ENCODE measurements at regions not wholly inside any gene's neighbourhood (a gene's known extent, or its start where the extent isn't known, plus 50 kb on each side); places are given as distances from the start of the nearest gene placed in this dataset.

DNA sequence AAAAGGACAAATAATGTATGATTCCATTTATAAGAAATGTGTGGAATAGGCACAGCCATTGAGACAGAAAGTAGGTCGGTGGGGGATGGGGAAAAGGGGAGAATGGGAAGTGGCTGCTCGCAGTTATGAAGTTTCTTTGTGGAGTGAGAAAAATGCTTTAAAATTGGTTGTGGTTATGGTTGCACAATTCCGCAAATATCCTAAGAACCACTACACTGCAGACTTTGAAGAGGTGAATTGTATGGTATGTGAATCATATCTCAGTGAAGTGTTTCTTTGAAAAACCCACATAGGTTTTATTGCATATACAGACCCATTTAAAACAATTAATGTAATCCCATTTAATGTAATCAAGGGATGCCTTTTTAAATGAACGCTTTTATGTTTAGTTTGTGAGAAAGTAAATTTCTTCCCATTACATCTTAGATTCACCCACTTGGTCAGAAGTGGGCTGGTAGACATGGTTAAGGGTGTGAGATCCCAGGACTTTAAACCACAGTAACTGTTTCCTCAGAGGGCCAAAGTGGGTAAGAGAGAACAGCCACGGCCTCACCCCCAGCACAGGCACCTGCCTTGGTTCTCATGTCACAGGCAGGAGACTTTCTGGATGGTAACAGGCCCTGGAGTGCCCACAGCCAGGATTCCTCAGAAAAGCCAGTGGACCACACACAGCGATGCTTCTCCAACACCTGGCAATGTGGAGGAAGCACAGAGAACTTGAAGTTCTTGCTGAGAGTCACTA lies 119.3 kb upstream of the GJB6 start:
- no peak for DNase-seq (ENCODE audit: low read depth in 4 of 4, low spot score in 2 of 4)

DNA sequence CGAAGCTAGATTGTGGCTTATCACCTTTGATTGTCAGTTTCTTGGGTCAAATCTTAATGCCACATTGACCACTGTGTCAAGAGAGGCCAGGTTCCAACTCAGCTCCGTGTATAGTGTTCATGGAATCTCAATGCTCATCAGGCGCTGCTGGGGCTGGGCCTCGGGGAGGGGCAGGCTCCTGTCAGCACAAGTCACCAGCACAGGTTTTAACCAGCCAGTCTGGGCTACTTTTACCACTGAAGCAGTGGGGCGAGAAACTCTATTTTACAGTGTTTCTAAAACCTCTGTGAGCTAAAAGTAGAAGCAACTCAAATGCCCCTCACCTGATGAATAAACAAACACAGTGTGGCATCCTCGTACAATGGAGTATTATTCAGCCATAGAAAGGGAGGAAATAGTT lies 118.7 kb upstream of the GJB6 start:
- no peak for DNase-seq (ENCODE audit: low read depth in 4 of 4, low spot score in 2 of 4)

DNA sequence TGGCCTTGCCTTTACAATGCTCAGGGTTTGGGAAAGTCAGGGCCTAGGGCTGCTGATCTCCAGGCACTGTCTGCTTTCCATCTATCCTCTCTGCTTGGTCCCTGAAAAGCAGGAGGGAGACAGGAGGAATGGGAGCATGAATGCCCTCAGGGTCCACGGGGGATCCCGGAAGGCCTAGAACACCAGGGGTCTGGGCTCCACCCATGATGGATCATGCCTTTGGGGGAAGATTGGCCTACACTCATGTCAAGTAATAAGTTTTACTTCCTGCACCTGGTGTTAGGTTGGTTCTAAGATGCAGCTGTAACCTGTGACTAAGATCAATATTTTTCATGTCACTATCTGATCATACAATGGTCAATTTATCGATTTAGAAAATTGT lies 118.3 kb upstream of the GJB6 start:
- no peak for DNase-seq (ENCODE audit: low read depth in 4 of 4, low spot score in 2 of 4)

DNA sequence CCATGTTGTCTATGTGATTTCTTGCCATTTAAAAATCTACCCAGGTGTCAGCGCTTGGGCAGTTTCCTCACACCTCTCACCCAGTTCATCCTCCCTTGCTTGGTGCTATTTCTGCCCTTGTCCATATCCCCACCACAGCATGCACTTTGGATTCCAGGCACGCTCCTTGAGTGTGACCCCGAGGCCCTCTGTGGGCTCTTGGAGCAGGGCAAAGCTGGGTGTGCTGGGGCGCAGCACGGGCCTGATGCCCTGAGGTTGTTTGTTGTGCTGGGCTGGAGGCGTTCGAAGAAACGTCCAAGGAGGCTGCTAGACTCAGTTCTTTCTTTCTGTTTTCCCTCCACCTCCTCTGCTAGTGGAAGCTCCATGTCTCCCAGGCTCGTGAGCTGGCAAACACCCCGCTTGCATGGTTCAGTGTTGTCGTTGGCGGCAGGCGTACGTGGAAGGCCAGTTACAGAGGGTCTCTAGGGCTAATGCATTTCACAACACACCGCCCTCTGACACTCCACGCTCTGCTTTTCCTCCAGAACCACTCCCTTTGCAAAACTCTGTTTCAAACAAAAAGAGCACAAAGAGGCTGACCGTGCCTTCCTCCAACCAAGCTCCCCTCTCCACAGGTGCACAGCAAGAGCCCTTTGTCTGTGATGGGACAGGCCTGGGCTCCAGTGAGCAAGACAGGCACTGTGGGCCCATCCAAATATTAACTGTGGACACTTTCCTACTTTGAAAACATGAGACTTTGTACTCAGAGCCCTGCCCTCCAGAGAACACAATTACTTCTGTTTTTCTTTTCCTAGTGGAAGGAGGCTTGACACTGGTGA lies 117.7 kb upstream of the GJB6 start:
- DNase-seq (ENCODE audit: low read depth in 4 of 4, low spot score in 2 of 4): no peak

DNA sequence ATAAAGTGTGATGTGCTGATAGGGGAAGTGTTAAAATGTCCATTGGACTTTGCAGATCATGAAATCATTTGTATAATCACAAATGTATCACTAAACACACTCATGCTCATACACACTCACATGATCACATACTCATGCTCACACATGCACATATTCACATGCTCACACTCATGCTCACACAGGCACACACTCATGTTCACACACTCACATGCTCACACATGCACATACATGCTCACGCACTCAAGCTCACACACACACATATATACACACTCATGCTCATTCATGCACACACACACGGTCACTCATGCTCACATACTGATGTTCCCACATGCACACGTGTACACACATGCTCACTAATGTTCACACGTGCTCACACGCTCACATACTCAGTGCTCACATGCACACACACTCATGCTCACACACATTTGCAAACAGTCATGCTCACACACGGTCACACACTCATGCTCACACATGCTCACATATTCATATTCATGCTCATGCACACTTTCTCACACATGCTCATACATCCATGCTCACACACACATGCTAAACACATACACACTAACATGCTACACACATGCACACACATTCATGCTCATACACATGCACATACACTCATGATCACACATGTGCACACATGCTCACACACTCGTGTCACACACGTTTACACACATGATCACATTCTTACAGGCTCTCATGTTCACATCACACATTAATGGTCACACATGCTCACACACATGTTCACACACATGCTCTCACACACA lies 116.7 kb upstream of the GJB6 start:
- DNase-seq (ENCODE audit: low read depth in 4 of 4, low spot score in 2 of 4): no peak

DNA sequence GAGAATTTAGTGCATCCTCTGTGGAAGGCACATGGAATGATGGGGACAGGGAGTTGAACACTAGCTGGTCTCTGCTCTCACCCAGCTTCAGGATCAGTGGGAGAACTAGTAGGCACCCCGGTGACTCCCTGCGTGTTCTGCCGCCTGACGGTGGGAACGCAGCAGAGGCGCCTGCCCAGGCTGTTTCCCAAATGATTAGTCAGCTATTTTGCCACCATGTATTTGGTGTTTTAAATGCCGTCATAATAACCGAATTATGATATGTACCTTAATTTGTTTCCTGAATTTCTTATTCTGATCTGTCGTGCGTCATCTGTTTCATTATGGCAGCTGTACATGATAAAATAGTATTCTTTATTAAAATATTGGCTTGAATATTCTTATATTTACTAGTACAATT lies 115.9 kb upstream of the GJB6 start:
- DNase-seq (ENCODE audit: low read depth in 4 of 4, low spot score in 2 of 4): no peak

DNA sequence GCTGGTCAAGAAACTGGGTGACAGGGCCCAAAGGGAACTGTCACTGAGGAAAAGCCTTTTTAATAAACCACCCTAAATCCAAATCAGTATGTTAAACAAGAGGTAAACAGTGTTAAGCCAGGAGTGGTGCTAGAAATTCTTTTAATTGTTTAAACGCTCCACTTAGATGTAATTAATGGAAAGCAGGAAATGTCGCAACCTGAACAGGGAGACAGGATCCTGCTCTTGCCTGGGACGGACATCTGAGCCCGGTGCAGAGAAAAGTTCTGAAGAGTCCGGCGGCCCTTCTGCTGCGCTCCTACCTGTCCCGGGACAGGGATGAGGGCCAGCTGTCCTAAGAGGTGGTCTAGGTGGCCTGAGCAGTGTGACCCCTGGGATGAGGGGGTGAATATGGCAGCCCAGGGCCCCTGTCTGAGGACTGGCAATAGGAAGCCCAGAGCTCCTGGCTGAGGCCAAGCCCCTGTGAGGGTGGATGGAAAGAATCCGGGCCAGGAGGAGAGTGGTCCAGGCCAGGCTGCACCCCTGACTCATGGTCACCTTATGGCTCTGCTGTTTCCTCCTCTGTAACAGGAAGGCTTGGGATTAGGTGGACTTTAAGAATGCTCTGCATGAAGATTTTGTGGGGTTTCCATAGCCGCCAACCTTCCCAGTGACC lies 112.8 kb upstream of the GJB6 start:
- DNase-seq (ENCODE audit: low read depth in 4 of 4, low spot score in 2 of 4): no peak

DNA sequence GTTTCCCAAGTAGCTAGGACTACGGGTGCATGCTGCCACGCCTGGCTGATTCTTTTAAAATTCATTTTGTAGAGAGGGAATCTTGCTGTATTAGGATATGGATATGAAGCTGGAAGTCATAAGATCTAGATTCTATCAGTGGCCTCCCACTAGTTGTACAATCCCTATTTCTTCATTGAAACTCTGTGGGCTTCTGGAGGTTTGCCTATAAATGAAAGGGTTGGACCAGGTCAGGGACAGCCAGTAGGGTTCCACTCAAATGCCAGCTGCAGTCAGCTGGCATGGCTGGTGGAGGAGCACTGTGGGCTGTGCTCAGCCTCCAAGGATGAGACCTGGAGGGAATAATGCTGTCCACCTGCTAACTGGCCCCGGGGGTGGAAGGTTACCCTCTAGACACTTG lies 110.2 kb upstream of the GJB6 start:
- no peak for DNase-seq (ENCODE audit: low read depth in 4 of 4, low spot score in 2 of 4)

DNA sequence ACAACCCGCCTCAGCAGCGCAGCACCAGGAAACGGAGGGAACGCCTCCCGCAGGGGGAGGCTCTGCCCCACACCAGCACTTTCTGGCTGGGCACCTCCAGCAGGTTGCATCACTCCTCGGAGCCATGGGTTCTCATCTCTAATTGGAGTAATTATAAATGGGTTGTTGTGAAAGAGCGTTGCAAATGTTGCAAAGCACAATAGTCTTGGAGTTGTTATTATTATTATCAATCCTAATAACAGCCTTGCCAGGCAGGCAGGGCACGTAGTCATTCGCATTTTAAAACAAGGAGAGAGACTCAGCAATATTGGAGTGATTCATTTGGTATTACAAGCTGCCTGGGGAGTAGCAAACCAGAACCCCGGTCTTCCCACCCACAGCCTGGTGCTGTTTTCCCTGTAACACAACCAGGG lies 108.6 kb upstream of the GJB6 start:
- DNase-seq (ENCODE audit: low read depth in 4 of 4, low spot score in 2 of 4): no peak

DNA sequence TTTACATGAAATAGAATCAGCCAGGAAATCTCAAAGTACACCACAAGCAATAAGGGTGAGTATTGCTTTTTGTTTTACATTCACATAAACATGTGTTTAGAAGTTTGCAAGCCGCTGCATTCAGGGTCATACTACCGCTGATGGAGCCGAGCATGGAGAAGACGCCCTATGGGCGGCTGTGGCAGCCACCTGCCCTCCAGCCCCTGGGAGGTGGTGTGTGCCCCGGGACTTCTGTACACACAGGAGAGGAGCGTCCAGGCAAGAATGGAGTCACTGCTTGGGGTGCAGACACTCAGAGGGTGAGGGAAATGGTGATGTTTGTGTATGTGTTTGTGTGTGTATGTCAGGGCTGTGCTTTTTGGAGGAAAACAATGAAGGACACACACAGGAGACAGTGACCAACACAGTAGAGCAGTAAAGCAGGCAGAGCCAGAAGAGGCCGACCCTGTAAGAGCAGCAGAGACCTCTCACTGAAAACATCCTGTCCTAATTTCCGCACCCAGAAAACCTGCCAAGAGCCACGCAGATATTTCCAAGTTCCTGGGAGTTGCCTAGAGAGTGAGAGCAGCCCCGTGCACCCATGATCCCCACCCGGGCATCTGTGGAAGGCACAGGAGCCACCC lies 108.1 kb upstream of the GJB6 start:
- no peak for DNase-seq (ENCODE audit: low read depth in 4 of 4, low spot score in 2 of 4)

DNA sequence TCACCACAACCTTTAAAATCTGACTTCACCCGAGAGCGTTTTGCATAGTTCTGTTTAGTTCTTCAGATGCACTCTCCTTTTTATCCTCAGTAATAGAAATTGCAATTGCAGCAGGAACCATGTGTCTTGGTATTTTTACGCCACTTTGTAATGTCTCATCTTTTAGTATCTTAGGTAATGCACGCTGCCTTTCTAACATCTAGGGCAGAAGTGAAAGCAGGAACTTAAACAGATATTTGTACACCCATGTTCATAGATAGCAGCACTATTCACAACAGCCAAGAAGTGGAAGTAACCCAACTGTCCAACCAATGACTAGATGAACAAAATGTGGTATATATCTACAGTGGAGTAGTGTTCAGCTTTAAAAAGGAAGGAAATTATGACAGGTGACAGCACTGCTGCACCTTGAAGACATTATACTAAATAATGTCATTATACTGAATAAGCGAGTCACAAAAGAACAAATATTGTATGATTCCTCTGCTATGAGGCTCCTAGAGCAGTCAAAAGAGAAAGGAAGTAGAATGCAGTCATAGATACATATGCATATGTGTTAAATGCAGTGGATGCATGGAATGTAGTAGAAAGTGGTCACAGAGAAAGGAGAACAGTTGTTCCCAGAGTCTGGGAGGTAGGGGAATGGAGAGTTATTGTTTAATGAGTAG lies 105.9 kb upstream of the GJB6 start:
- no peak for DNase-seq (ENCODE audit: low read depth in 4 of 4, low spot score in 2 of 4)

DNA sequence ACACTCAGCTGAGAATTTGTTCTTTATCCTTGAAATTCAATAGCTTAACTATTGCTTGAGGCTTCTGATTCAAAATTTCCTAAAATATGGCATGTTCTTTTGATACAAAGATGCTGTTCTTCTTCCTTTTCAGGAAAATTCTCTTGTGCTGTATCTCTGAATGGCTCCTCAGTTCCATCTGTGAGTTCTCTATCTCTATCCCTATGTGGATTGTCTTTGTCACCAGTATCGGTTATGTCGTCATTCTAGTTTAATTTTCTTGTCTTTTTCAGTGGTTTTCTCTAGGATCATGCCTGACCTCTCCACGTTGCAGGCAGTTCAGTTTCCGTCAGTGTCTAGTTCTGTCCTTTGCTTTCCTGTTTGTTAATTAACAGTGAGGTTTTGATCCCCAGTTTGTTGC lies 104.6 kb upstream of the GJB6 start:
- DNase-seq (ENCODE audit: low read depth in 4 of 4, low spot score in 2 of 4): no peak

DNA sequence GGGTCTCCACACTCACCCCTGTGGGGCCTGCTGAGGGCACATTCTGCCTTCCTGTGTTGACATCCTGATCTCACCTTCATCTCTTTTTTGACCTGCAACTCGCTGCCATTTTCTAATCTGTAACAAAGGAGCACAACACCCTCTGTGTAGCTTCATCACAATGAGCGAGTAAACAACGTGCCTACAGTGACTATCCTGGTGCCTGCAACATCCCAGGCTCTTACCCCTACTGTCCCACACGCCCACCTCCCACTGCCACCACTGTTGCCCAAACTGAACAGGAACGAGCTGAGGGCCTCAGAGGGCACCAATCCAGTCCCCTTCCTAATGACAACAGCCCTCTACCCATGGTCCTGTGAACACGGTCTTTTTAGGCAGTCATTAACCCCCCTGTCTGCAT lies 102.2 kb upstream of the GJB6 start:
- DNase-seq (ENCODE audit: low read depth in 4 of 4, low spot score in 2 of 4): no peak

DNA sequence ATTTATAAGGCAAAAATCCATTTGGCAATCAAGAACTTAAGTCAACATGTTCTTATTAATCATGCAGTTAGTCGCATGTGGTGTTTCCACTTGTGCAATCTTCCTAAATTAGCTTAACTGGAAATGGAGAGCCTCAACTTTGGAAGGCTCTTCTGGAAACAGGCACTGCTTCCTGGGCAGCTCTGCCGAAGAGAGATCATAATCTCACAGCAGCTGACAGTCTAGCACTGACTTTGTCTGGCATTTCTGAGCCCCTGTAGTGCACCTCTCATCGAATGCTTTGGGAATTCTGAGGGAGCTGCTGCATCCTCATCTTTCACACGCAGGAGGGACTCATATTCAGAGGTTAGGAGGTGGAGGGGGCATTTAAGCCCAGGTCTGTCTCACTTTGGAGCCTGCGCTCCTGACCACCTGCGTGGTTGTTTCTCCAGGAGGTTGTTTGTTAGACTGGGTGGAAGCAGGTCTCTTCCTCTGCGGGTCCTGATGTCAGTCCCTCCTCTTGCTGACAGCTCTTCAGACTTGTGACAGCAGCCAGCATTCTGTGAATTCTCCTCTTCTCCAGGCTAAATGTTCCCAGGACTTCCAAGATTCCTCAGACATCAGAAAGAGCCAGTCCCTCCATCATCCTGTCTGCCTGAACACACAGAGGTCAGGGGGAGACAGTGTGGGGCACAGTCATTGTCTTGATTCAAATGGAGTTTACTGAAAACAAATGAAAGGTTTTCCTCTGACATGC lies 100.4 kb upstream of the GJB6 start:
- no peak for DNase-seq (ENCODE audit: low read depth in 4 of 4, low spot score in 2 of 4)

DNA sequence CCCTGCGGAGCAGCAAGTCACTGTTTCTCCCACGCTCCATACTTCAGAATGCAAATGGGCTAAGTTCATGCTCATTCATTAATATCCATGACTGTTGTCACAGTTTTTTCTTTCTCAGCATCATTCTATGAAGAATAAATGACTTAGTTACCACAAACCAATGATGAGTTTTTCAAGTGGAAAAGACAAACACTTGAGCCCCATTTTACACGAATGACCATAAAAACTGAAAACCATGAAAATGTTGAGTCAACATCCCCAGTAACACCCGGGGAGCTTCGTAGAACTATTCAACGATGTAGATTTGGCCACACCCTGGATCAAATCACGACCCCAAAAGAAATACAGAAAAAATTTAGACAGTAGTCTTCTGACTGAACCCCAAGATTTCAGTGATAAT lies 99.8 kb upstream of the GJB6 start:
- no peak for DNase-seq (ENCODE audit: low read depth in 4 of 4, low spot score in 2 of 4)

DNA sequence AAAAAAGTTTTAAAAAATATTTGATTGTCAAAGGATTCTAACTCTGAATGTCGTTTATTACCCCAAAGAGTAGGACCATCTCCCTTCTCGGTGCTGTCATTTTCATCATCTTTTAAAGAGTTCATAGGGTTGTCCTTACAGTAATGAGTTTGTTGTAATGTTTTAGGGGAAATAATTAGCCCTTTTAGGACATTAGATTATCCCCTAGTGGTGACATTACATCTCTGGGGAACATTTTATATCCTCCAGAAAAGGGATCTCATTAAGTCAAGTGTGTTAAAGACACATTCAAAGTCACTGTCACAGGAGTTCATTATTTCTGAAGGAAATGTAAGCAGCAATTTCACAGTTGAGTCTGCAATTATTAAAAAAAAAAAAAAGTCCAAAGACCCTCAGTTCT lies 99.3 kb upstream of the GJB6 start:
- DNase-seq (ENCODE audit: low read depth in 4 of 4, low spot score in 2 of 4): no peak

DNA sequence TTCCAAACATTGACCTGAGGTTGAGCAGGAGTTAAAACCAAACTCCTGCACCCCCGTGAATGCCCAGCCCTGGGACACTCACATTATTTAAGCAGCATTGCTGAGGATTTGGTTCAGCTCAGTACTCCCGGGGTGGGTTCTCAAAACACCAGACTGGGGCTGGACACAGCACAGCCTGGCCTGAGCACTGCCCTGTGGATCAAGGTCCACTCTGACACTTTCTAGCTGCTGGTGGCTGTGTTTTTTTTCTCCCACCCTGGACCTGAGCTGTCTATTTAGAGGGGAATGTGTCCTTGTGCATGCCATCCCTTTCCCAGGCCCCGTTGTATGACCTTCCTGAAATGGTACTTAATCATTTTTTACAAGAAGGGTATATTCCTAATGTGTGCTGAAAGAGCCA lies 94.7 kb upstream of the GJB6 start:
- DNase-seq (ENCODE audit: low read depth in 4 of 4, low spot score in 2 of 4): no peak

DNA sequence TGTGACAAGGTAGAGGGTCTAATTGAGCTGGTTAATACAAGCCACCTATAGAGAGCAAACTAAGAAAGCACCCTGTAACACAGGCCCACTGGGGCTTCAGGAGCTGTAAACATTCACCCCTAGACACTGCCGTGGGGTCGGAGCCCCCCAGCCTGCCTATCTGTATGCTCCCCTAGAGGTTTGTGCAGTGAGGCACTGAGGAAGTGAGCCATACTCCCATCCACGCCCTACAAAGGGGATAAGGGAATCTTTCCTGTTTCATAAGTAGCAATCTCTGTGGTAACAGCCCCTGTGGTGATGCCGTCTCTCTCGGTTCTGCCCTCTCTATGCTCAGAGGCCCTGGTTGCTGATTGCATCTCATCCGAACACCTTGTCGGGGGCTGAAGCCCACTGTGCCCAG lies 94.2 kb upstream of the GJB6 start:
- DNase-seq (ENCODE audit: low read depth in 4 of 4, low spot score in 2 of 4): no peak

DNA sequence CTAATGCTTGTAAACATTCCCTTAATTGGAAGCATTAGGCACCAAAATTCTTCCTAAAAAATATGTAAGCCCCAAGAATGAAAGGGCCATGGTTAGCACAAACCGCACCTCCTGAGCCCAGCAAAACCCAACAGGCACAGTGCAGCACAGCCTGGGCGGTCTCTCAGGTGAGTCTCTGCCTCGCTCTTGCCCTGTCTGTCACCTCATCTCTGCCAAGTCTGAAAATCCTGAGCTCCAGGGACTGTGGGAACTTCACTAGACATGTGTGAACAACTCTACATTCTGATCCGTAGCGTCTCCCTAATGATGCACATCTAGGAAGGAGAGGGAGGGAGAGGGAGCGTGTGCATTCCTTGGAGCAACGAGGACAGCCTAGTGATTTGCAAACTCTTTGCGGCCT lies 88.8 kb upstream of the GJB6 start:
- DNase-seq (ENCODE audit: low read depth in 4 of 4, low spot score in 2 of 4): no peak

Data from left renal cortex interstitium (tissue), 4 donors.